ENCODE measurements at regions not wholly inside any gene's neighbourhood (a gene's known extent, or its start where the extent isn't known, plus 50 kb on each side); places are given as distances from the start of the nearest gene placed in this dataset.

DNA sequence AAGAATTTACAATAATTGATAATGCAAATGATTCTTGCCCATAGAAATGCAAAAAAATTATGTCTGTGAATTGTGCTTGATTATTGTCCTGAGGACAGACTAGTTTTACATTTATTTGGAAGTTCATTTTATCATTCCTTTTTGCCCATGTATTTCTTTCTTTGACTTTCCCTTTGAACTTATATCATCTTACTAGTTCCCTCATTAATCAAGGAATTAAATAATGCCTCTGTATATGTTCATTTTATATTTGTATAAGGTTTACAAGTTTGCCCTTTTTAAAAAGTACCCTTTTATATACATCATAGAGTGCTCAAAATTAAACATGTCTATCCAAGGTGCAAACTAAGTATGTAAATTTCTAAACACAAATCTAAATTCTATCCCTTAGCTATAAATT, 501.6 kb downstream of the NTRK2 start:
- BruUV-seq (replicated peaks): no TSS peak
- Mint-ChIP-seq H3K27ac (ENCODE audit: low read depth, unreplicated experiment) (no peak overlapping the region), H3K4me3 (ENCODE audit: unreplicated experiment) (no peak overlapping the region), H3K4me1 (ENCODE audit: insufficient read depth, unreplicated experiment) (peaks cover 23% of the 10 kb centered on the region), H3K27me3 (ENCODE audit: insufficient read depth, unreplicated experiment) (no peaks in the 10 kb centered on the region), H3K9me3 (ENCODE audit: unreplicated experiment) (peaks cover 9% of the 10 kb centered on the region), H3K36me3 (ENCODE audit: insufficient read depth, unreplicated experiment) (no peaks in the 10 kb centered on the region)
- ChIA-PET CTCF (interaction anchor here (0.5 kb wide), 1 partner anchor 295 kb away, joined by 3 read pairs; no protein-coding TSS in a partner anchor), POLR2A (interaction anchor here (0.7 to 1.2 kb wide), 2 partner anchors 42 to 75 kb away, joined by 3 to 4 read pairs; no protein-coding TSS in a partner anchor)
- TF ChIP-seq CTCF (IDR thresholded peaks at IDR 0.05; ENCODE audit: unreplicated experiment): no peak
- intact Hi-C loops (cut with micrococcal nuclease): no loop called here
- no peak for DNase-seq (ENCODE audit: unreplicated experiment)

DNA sequence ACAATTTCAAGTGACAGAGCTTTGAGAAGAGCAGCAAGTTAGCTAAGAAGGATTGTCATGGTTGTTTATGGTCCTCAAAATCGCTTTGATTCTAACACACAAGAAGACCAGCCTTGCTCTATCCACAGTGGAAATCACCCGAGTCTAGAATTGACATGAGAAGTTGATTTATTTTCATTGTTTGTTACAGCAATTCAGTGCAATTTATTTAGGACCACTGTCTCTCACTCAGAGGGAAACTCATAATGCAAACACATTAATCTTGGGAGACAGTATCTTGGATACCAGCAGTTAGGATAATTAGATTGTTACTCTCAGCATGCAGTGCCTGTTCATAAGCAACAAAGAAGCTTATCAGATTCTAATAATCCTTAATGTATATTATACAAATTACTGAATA, 498.9 kb downstream of the NTRK2 start:
- H3K36me3 Mint-ChIP-seq (ENCODE audit: insufficient read depth, unreplicated experiment): no peaks in the 10 kb centered on the region
- H3K9me3 Mint-ChIP-seq (ENCODE audit: unreplicated experiment): peaks cover 14% of the 10 kb centered on the region
- H3K4me3 Mint-ChIP-seq (ENCODE audit: unreplicated experiment): no peak overlapping the region
- ChIA-PET POLR2A (no interaction called here), CTCF (no interaction called here)
- no peak for DNase-seq (ENCODE audit: unreplicated experiment)
- H3K27me3 Mint-ChIP-seq (ENCODE audit: insufficient read depth, unreplicated experiment): no peaks in the 10 kb centered on the region
- no TSS peak for BruUV-seq (replicated peaks)
- TF ChIP-seq CTCF (IDR thresholded peaks at IDR 0.05; ENCODE audit: unreplicated experiment): no peak
- H3K27ac Mint-ChIP-seq (ENCODE audit: low read depth, unreplicated experiment): no peak overlapping the region
- H3K4me1 Mint-ChIP-seq (ENCODE audit: insufficient read depth, unreplicated experiment): peaks cover 18% of the 10 kb centered on the region
- intact Hi-C loops (cut with micrococcal nuclease): no loop called here

DNA sequence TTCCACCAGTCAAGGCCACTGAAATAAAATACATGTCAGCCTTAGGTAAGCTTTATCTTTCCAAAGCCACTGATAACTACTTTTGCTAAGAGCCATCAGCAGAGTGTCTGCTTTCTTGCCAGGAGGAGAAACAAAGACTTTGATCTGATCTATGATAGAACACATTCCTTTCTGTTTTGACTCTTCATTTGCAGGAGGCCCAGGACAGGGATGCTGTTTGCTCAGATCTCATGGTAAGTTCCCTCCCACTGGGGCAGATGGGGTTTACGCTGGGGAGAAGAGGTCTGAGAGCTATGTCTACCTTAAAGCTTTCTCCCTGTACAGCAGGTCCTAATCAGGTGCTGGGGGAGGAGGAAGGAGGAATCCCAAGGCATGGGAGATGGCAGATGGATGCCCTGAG, 497.6 kb downstream of the NTRK2 start:
- ChIA-PET CTCF (interaction anchor here (1.0 kb wide), 1 partner anchor 443 kb away, joined by 4 read pairs; no protein-coding TSS in a partner anchor), POLR2A (no interaction called here)
- no TSS peak for BruUV-seq (replicated peaks)
- Mint-ChIP-seq H3K9me3 (ENCODE audit: unreplicated experiment) (peaks cover 16% of the 10 kb centered on the region), H3K27ac (ENCODE audit: low read depth, unreplicated experiment) (no peak overlapping the region), H3K36me3 (ENCODE audit: insufficient read depth, unreplicated experiment) (no peaks in the 10 kb centered on the region), H3K4me1 (ENCODE audit: insufficient read depth, unreplicated experiment) (peaks cover 8% of the 10 kb centered on the region), H3K4me3 (ENCODE audit: unreplicated experiment) (no peak overlapping the region), H3K27me3 (ENCODE audit: insufficient read depth, unreplicated experiment) (no peaks in the 10 kb centered on the region)
- intact Hi-C loops (cut with micrococcal nuclease): no loop called here
- TF ChIP-seq CTCF (IDR thresholded peaks at IDR 0.05; ENCODE audit: unreplicated experiment): no peak
- DNase-seq (ENCODE audit: unreplicated experiment): no peak

GRCh38 chr9:85163825-85164224, 494.3 kb downstream of the NTRK2 start:
- no peak overlapping the region for H3K4me3 Mint-ChIP-seq (ENCODE audit: unreplicated experiment)
- no peaks in the 10 kb centered on the region for H3K36me3 Mint-ChIP-seq (ENCODE audit: insufficient read depth, unreplicated experiment)
- ChIA-PET POLR2A (no interaction called here), CTCF (interaction anchor here (0.6 to 0.7 kb wide), 2 partner anchors 13 to 54 kb away, joined by 3 read pairs; no protein-coding TSS in a partner anchor)
- no peak for TF ChIP-seq CTCF (IDR thresholded peaks at IDR 0.05; ENCODE audit: unreplicated experiment)
- intact Hi-C loops (cut with micrococcal nuclease): no loop called here
- DNase-seq (ENCODE audit: unreplicated experiment): no peak
- no TSS peak for BruUV-seq (replicated peaks)
- H3K4me1 Mint-ChIP-seq (ENCODE audit: insufficient read depth, unreplicated experiment): peaks cover 6% of the 10 kb centered on the region
- peaks cover 7% of the 10 kb centered on the region for H3K9me3 Mint-ChIP-seq (ENCODE audit: unreplicated experiment)
- H3K27ac Mint-ChIP-seq (ENCODE audit: low read depth, unreplicated experiment): no peak overlapping the region
- H3K27me3 Mint-ChIP-seq (ENCODE audit: insufficient read depth, unreplicated experiment): no peaks in the 10 kb centered on the region

Measured in MCF 10A (cell line).